AG08395 (cell line): ENCODE measurements at regions not wholly inside any gene's neighbourhood (a gene's known extent, or its start where the extent isn't known, plus 50 kb on each side); places are given as distances from the start of the nearest gene placed in this dataset.

Source experiments
- DNase-seq: peaks from one replicate; pipeline ENCODE4 v3.0.0; 2012; ENCODE audit warnings: mixed read lengths, low spot score

GRCh38 chr4:161005746-161006145 is 1158.1 kb downstream of the FSTL5 start:
- DNase-seq = no peak

- DNase-seq = no peak
Observed at GRCh38 chr4:161008527-161008926, 1155.3 kb downstream of the FSTL5 start.

GRCh38 chr4:161010227-161010626 is 1153.6 kb downstream of the FSTL5 start:
- no peak for DNase-seq
